Neural cell (in vitro differentiated cells): ENCODE measurements at regions not wholly inside any gene's neighbourhood (a gene's known extent, or its start where the extent isn't known, plus 50 kb on each side); places are given as distances from the start of the nearest gene placed in this dataset.

Source experiments
- H2AFZ ChIP-seq: fragments of 200-600, 300-800 bp; sonication (generic), shearing (Covaris generic); 2 replicates; pipeline ENCODE4 v1.6.0; 2014; ENCODE audit warnings: low read depth, mild to moderate bottlenecking, antibody characterized with exemption, low read length, moderate library complexity
- H3F3A ChIP-seq: fragments of 200-600 bp; shearing (Covaris generic); 2 replicates; pipeline ENCODE4 v1.6.1; 2016; ENCODE audit warnings: mild to moderate bottlenecking, moderate library complexity, mixed read lengths, antibody characterized with exemption, low read length; ENCODE audit not compliant: insufficient read depth, poor library complexity, severe bottlenecking
- H3K27ac ChIP-seq: fragments of 200-600, 300-800 bp; sonication (generic), shearing (Covaris generic); 2 replicates; pipeline ENCODE4 v1.5.1; 2014; ENCODE audit warnings: mild to moderate bottlenecking, low read length, moderate library complexity
- H3K27me3 ChIP-seq: fragments of 300-800, 200-600 bp; sonication (generic), shearing (Covaris generic); 2 replicates; pipeline ENCODE4 v1.6.0; 2014; ENCODE audit warnings: mild to moderate bottlenecking, low read depth, low read length, moderate library complexity; ENCODE audit not compliant: insufficient read depth
- H3K36me3 ChIP-seq: fragments of 300-800, 200-600 bp; sonication (generic), shearing (Covaris generic); 2 replicates; pipeline ENCODE4 v1.5.1; 2014; ENCODE audit warnings: mild to moderate bottlenecking, antibody characterized with exemption, low read length, moderate library complexity; ENCODE audit not compliant: insufficient read depth
- H3K4me2 ChIP-seq: fragments of 300-800, 200-600 bp; sonication (generic), shearing (Covaris generic); 2 replicates; pipeline ENCODE4 v1.6.0; 2014; ENCODE audit warnings: mild to moderate bottlenecking, low read length
- H3K4me3 ChIP-seq: fragments of 300-800, 200-600 bp; sonication (generic), shearing (Covaris generic); 2 replicates; pipeline ENCODE4 v1.5.1; 2014; ENCODE audit warnings: mild to moderate bottlenecking, low read length, moderate library complexity
- H3K79me2 ChIP-seq: fragments of 200-600 bp; shearing (Covaris generic); replicated peaks from 2 replicates; pipeline ENCODE4 v1.6.0; 2014; ENCODE audit warnings: mild to moderate bottlenecking, low read length, moderate library complexity; ENCODE audit not compliant: insufficient read depth
- H3K9ac ChIP-seq: fragments of 300-800, 200-600 bp; sonication (generic), shearing (Covaris generic); 2 replicates; pipeline ENCODE4 v1.6.1; 2016; ENCODE audit warnings: mild to moderate bottlenecking, low read length, mixed read lengths
- H3K9me2 ChIP-seq: fragments of 200-600 bp; shearing (Covaris generic); 2 replicates; pipeline ENCODE4 v1.6.1; 2016; ENCODE audit warnings: mild to moderate bottlenecking, low read length, mixed read lengths; ENCODE audit not compliant: insufficient read depth
- H3K9me3 ChIP-seq: fragments of 200-600, 300-800 bp; sonication (generic), shearing (Covaris generic); 2 replicates; pipeline ENCODE4 v1.6.1; 2016; ENCODE audit warnings: mild to moderate bottlenecking, mixed run types, low read length, moderate library complexity, mixed read lengths
- H4K20me1 ChIP-seq: fragments of 200-600 bp; shearing (Covaris generic); 2 replicates; pipeline ENCODE4 v1.6.1; 2016; ENCODE audit warnings: mild to moderate bottlenecking, mixed run types; ENCODE audit not compliant: insufficient read depth
- CTCF ChIP-seq: fragments of 450-650 bp; IDR thresholded peaks from 2 replicates; pipeline ENCODE4 v1.5.1; 2014; ENCODE audit warnings: antibody characterized with exemption, mild to moderate bottlenecking, moderate library complexity; ENCODE audit not compliant: poor library complexity, severe bottlenecking
- EP300 ChIP-seq: fragments of 450-650 bp; conservative IDR thresholded peaks from 2 replicates; pipeline ENCODE4 v1.6.1; 2014; ENCODE audit warnings: antibody characterized with exemption, mild to moderate bottlenecking, moderate library complexity; ENCODE audit not compliant: poor library complexity, severe bottlenecking
- EZH2 ChIP-seq: fragments of 200-600, 300-800 bp; shearing (Covaris generic), sonication (generic); IDR thresholded peaks from 2 replicates; pipeline ENCODE4 v1.6.1; 2014; ENCODE audit warnings: antibody characterized with exemption, low read length, borderline replicate concordance, mild to moderate bottlenecking; ENCODE audit not compliant: insufficient read depth, poor library complexity, severe bottlenecking
- MXI1 ChIP-seq: fragments of 450-650 bp; conservative IDR thresholded peaks from 2 replicates; pipeline ENCODE4 v1.6.1; 2014; ENCODE audit warnings: antibody characterized with exemption, mild to moderate bottlenecking; ENCODE audit not compliant: poor library complexity, severe bottlenecking
- POLR2AphosphoS5 ChIP-seq: IDR thresholded peaks from 2 replicates; pipeline ENCODE4 v1.6.1; 2012
- RAD21 ChIP-seq: fragments of 450-650 bp; conservative IDR thresholded peaks from 2 replicates; pipeline ENCODE4 v1.6.1; 2014; ENCODE audit warnings: antibody characterized with exemption, mild to moderate bottlenecking, moderate library complexity
- REST ChIP-seq: IDR thresholded peaks from 2 replicates; pipeline ENCODE4 v1.6.1; 2012; ENCODE audit warnings: borderline replicate concordance
- SMC3 ChIP-seq: fragments of 450-650 bp; conservative IDR thresholded peaks from 2 replicates; pipeline ENCODE4 v1.6.1; 2014; ENCODE audit warnings: antibody characterized with exemption, mild to moderate bottlenecking, moderate library complexity; ENCODE audit not compliant: poor library complexity
- TAF1 ChIP-seq: IDR thresholded peaks from 2 replicates; pipeline ENCODE4 v1.6.1; 2012; ENCODE audit warnings: low read depth

- H3K27me3 ChIP-seq = no peaks in the 10 kb centered on the region
- no peak overlapping the region for H2AFZ ChIP-seq
- no peak for TF ChIP-seq MXI1
- no peak for TF ChIP-seq REST
- no peak for TF ChIP-seq EZH2
- no peak for TF ChIP-seq TAF1
- no peak for TF ChIP-seq CTCF
- no peak for TF ChIP-seq RAD21
- H3K9me3 ChIP-seq = no peaks in the 10 kb centered on the region
- no peaks in the 10 kb centered on the region for H4K20me1 ChIP-seq
- no peaks in the 10 kb centered on the region for H3K36me3 ChIP-seq
- no peaks in the 10 kb centered on the region for H3F3A ChIP-seq
- H3K4me3 ChIP-seq = no peak overlapping the region
- no peak overlapping the region for H3K4me2 ChIP-seq
- no peak overlapping the region for H3K9ac ChIP-seq
- no peaks in the 10 kb centered on the region for H3K9me2 ChIP-seq
- H3K27ac ChIP-seq = no peak overlapping the region
- no peaks in the 10 kb centered on the region for H3K79me2 ChIP-seq
These were observed 75.9 kb upstream of the NR3C1 start for GRCh38 chr5:143479394-143479793.

GRCh38 chr5:143476601-143477211 lies 73.2 kb upstream of the NR3C1 start:
- Histone ChIP-seq H3F3A (no peaks in the 10 kb centered on the region), H3K27ac (no peak overlapping the region), H3K79me2 (no peaks in the 10 kb centered on the region), H3K36me3 (no peaks in the 10 kb centered on the region), H3K27me3 (no peaks in the 10 kb centered on the region), H3K9ac (no peak overlapping the region), H3K9me2 (no peaks in the 10 kb centered on the region), H3K4me2 (no peak overlapping the region), H4K20me1 (no peaks in the 10 kb centered on the region), H3K4me3 (no peak overlapping the region), H2AFZ (no peak overlapping the region), H3K9me3 (no peaks in the 10 kb centered on the region)
- TF ChIP-seq EP300 (no peak), RAD21 (no peak), REST (no peak), CTCF (no peak), MXI1 (no peak), SMC3 (no peak), EZH2 (no peak), POLR2AphosphoS5 (no peak), TAF1 (no peak)
